ENCODE measurements at regions not wholly inside any gene's neighbourhood (a gene's known extent, or its start where the extent isn't known, plus 50 kb on each side); places are given as distances from the start of the nearest gene placed in this dataset.

- TF ChIP-seq SMC3 (conservative IDR thresholded peaks at IDR 0.05; ENCODE audit: poor library complexity) = no peak
- no peak for TF ChIP-seq CTCF (IDR thresholded peaks at IDR 0.05; ENCODE audit: poor library complexity, severe bottlenecking)
- no peak for TF ChIP-seq POLR2AphosphoS5 (IDR thresholded peaks at IDR 0.05)
- TF ChIP-seq EZH2 (IDR thresholded peaks at IDR 0.05; ENCODE audit: borderline replicate concordance, insufficient read depth, low read length, poor library complexity, severe bottlenecking) = no peak
- no peak for TF ChIP-seq EP300 (conservative IDR thresholded peaks at IDR 0.05; ENCODE audit: poor library complexity, severe bottlenecking)
- TF ChIP-seq REST (IDR thresholded peaks at IDR 0.05; ENCODE audit: borderline replicate concordance) = no peak
- TF ChIP-seq TAF1 (IDR thresholded peaks at IDR 0.05; ENCODE audit: low read depth) = no peak
- no peak for TF ChIP-seq MXI1 (conservative IDR thresholded peaks at IDR 0.05; ENCODE audit: poor library complexity, severe bottlenecking)
Observed at GRCh38 chr15:47876986-47877385, 159.7 kb downstream of the SEMA6D start.
